Activated CD8-positive, alpha-beta T cell treated with anti-CD3 and anti-CD28 coated beads for 36 hours (primary cell): ENCODE measurements at regions not wholly inside any gene's neighbourhood (a gene's known extent, or its start where the extent isn't known, plus 50 kb on each side); places are given as distances from the start of the nearest gene placed in this dataset.
A peak's percentile ranks its signal among the peaks of the same experiment; 100 is the strongest.
"Not testable (repeated sequence)": the region's sequence is repeated elsewhere in the genome, so short reads cannot be mapped to it uniquely, and the experiment has no call there.

Experiments
- ATAC-seq: fragments of 200-7000 bp; cut with Tn5 transposase; one replicate; pipeline ENCODE4 v1.10.0; 2021; ENCODE audit warnings: mild to moderate bottlenecking, moderate library complexity
- CTCF ChIA-PET: fragments of 350-600 bp; sonication (Branson Sonifier 250); formaldehyde crosslinking; loops from one replicate; lab custom pipeline; 2021; ENCODE audit warnings: antibody characterized with exemption; lab: Charles Lee
- POLR2A ChIA-PET: fragments of 350-600 bp; sonication (Branson Sonifier 250); formaldehyde crosslinking; loops from one replicate; lab custom pipeline; 2021; ENCODE audit warnings: antibody characterized with exemption; lab: Charles Lee
- DNase-seq: peaks from one replicate; pipeline ENCODE4 v3.0.0-alpha.2; 2020
- H3K27ac Mint-ChIP-seq: one replicate; pipeline ENCODE4 v1.8.0; 2021; ENCODE audit warnings: mild to moderate bottlenecking, mixed read lengths
- H3K27me3 Mint-ChIP-seq: one replicate; pipeline ENCODE4 v1.8.0; 2021; ENCODE audit warnings: mixed read lengths
- H3K36me3 Mint-ChIP-seq: one replicate; pipeline ENCODE4 v1.8.0; 2021; ENCODE audit warnings: low read depth, mixed read lengths
- H3K4me1 Mint-ChIP-seq: one replicate; pipeline ENCODE4 v1.8.0; 2021; ENCODE audit warnings: low read depth, mixed read lengths
- H3K4me3 Mint-ChIP-seq: one replicate; pipeline ENCODE4 v1.8.0; 2021; ENCODE audit warnings: mild to moderate bottlenecking, moderate library complexity, mixed read lengths
- H3K9me3 Mint-ChIP-seq: one replicate; pipeline ENCODE4 v1.8.0; 2021; ENCODE audit warnings: mixed read lengths
- CTCF ChIP-seq: fragments of 200-600 bp; IDR thresholded peaks from one replicate; pipeline ENCODE4 v1.8.0; 2022; ENCODE audit warnings: antibody characterized with exemption, mild to moderate bottlenecking
- intact Hi-C: fragments of 100-400 bp; cut with micrococcal nuclease; formaldehyde crosslinking; loops from one replicate; pipeline ENCODE4 v1.10.0; 2022

DNA sequence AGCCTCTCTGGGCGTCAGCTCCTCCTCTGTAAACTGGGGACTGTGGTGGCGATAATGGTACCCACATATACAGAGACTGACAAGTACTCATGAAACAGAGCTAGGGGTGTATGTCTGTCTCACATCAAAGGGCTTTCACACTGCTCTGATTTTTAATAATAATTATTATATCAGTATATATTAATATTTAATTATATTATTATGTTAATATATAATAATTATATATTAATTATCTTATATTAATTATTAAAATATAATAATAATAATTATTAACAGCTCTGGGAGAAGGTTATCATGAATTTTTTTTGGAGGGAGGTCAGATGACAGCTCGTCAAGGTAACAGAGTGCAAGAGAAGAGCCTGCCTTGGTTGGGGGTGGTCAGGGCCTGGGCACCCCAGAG is 173.6 kb downstream of the NRN1 start:
- no peak overlapping the region for H3K4me3 Mint-ChIP-seq
- POLR2A ChIA-PET: interaction anchor here (0.6 kb wide), 1 partner anchor 1214 kb away, joined by 3 read pairs; no protein-coding TSS in a partner anchor
- DNase-seq: no peak
- CTCF ChIA-PET: interaction anchor here (0.9 kb wide), 1 partner anchor 152 kb away, joined by 3 read pairs; no protein-coding TSS in a partner anchor
- no peaks in the 10 kb centered on the region for H3K9me3 Mint-ChIP-seq
- ATAC-seq: no peak
- TF ChIP-seq CTCF: no peak
- no peaks in the 10 kb centered on the region for H3K27me3 Mint-ChIP-seq
- intact Hi-C loops: no loop called here
- H3K36me3 Mint-ChIP-seq: no peaks in the 10 kb centered on the region
- peaks cover 25% of the 10 kb centered on the region for H3K4me1 Mint-ChIP-seq
- no peak overlapping the region for H3K27ac Mint-ChIP-seq

DNA sequence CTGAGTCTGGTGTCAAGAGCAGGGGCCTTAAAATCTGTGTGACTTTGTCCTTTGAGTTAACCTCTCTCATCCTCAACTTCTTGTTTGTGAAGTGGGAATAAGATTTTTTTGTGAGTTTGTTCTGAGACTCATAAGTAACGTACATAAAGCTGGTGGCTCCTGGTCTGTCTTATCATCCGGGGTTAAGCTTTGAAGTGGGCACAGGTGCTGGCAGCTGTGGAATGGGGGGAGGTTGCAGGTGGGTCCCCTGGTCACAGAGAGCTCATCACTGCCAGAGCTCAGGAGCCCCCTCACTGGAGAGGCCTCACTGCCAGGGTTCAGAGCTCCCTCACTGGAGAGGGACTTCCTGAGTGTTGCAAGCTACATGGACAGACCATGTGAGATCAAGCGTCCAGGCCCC is 174.1 kb downstream of the NRN1 start:
- peaks cover 25% of the 10 kb centered on the region for H3K4me1 Mint-ChIP-seq
- no peak overlapping the region for H3K4me3 Mint-ChIP-seq
- ATAC-seq (peak; percentile 18), DNase-seq (no peak)
- ChIA-PET CTCF (interaction anchor here (0.9 kb wide), 1 partner anchor 152 kb away, joined by 3 read pairs; no protein-coding TSS in a partner anchor), POLR2A (interaction anchor here (0.6 to 1.2 kb wide), 2 partner anchors 8 to 1215 kb away, joined by 3 read pairs; no protein-coding TSS in a partner anchor)
- intact Hi-C loops: no loop called here
- no peaks in the 10 kb centered on the region for H3K36me3 Mint-ChIP-seq
- no peak for TF ChIP-seq CTCF
- no peaks in the 10 kb centered on the region for H3K9me3 Mint-ChIP-seq
- peak overlapping the region; percentile 80 for H3K27ac Mint-ChIP-seq
- H3K27me3 Mint-ChIP-seq: no peaks in the 10 kb centered on the region

GRCh38 chr6:5831219-5831862 is 175.4 kb downstream of the NRN1 start:
- intact Hi-C loops, H3K27me3 Mint-ChIP-seq, H3K9me3 Mint-ChIP-seq, CTCF ChIA-PET, H3K36me3 Mint-ChIP-seq: not testable (repeated sequence)
- Mint-ChIP-seq H3K4me3 (peak overlapping the region; percentile 1), H3K4me1 (peaks cover 25% of the 10 kb centered on the region), H3K27ac (peak overlapping the region; percentile 80)
- peak; percentile 65 for DNase-seq
- POLR2A ChIA-PET: interaction anchor here (1.2 kb wide), 1 partner anchor 10 kb away, joined by 3 read pairs; no protein-coding TSS in a partner anchor
- ATAC-seq: peak; percentile 70

DNA sequence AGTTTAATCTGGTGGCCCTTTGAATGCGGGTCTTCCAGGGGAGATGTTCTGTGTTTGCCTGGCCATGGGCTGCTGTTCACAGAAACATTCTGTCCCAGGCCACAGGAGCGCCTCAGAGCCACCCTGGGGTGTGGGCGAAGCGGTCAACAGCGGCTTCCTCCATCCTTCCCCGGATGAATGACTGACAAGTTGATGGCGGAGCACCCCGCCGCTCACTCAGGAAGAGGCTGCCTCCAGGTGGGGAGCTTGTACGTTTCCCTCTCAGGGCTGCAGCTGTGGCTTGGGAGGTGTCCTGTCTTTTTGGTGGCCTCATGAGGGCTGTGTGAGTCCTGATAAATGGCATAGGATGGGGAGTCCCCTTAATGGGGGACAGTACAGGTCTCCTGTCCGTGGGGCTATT is 178.4 kb downstream of the NRN1 start:
- CTCF ChIA-PET: no interaction called here
- no peaks in the 10 kb centered on the region for H3K9me3 Mint-ChIP-seq
- peaks cover 32% of the 10 kb centered on the region for H3K4me1 Mint-ChIP-seq

DNA sequence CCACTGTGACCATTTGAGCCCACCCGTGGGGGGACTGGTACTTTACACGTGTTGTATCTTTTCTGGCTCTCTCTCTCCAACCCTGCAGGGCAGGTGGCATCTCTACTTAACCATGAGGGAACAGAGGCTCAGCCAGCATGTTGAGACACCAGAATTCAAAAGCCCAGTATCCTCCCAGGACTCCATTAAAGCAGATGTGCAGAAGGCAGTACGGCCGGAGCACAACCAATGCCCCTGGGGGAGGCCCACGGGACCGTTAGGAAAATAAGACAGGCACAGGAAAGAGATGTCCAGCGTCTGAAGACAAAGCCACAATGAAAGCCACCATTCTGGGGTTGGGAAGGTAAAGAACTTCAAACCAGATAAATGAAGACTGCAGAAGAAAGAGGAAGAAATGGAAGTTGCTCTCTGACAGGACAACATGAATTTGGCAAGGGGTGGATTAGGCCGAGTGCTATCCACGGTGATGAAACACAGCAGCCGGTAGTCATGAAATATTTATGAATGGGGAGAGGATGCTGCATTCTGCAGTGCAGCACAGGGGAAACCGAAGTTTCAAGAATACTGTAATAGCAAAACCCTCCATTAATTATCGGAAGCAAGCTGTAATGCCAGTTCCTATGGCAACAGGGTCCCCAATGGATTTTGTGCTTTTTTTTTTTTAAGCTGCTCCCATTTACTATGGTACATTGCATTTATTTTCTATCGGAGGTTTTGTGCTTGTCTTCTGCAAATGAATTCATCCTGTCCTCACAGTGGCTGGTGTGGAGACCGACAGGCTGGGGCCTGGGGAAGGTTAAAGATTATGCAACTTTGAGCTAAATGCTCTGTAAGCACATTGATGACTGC is 179.4 kb downstream of the NRN1 start:
- CTCF ChIA-PET: no interaction called here
- Mint-ChIP-seq H3K4me3 (no peak overlapping the region), H3K36me3 (no peaks in the 10 kb centered on the region), H3K27me3 (no peaks in the 10 kb centered on the region), H3K9me3 (no peaks in the 10 kb centered on the region), H3K27ac (no peak overlapping the region), H3K4me1 (peaks cover 25% of the 10 kb centered on the region)
- POLR2A ChIA-PET: no interaction called here
- intact Hi-C loops: no loop called here
- no peak for DNase-seq
- no peak for TF ChIP-seq CTCF
- no peak for ATAC-seq

More for the DNA sequence above, 178.4 kb downstream of the NRN1 start:
- Mint-ChIP-seq H3K4me3 (no peak overlapping the region), H3K27me3 (no peaks in the 10 kb centered on the region), H3K36me3 (no peaks in the 10 kb centered on the region), H3K27ac (no peak overlapping the region)
- DNase-seq (no peak), ATAC-seq (no peak)
- intact Hi-C loops: no loop called here
- no peak for TF ChIP-seq CTCF
- POLR2A ChIA-PET: no interaction called here

DNA sequence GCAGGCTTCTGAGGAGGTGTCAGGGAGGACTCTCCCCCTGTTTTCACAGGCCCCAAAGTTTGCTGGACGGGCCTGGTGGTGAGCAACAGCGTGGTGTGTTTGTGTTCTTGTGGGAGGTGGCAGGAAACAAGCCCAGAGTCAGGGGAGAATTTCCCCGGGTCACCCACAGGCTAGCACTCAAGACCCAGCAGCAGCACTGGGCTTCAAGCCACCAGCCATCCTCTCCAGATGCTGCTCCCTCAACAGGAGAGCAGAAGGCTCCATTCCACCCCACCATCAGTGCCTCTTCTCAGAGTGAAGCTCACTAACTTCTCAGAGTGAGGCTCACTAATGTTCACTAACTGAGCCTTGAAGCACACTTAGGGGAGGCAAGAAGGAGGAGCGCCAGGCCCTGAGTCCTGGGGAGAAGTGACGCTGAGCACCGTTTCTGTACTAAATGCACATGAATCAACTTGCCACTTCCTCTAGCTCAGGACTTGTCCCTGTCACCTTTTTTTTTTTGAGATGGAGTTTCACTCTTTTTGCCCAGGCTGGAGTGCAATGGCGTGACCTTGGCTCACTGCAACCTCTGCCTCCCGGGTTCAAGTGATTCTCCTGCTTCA is 182.2 kb downstream of the NRN1 start:
- peak; percentile 88 for ATAC-seq

More for the DNA sequence above, 182.2 kb downstream of the NRN1 start:
- peak overlapping the region; percentile 77 for H3K27ac Mint-ChIP-seq
- H3K4me1 Mint-ChIP-seq, H3K27me3 Mint-ChIP-seq, intact Hi-C loops, H3K9me3 Mint-ChIP-seq, H3K36me3 Mint-ChIP-seq, H3K4me3 Mint-ChIP-seq, POLR2A ChIA-PET: not testable (repeated sequence)
- CTCF ChIA-PET: interaction anchor here (0.7 to 0.8 kb wide), 2 partner anchors 57 to 723 kb away, joined by 3 read pairs; no protein-coding TSS in a partner anchor
- DNase-seq: peak; percentile 45
